ENCODE measurements at regions not wholly inside any gene's neighbourhood (a gene's known extent, or its start where the extent isn't known, plus 50 kb on each side); places are given as distances from the start of the nearest gene placed in this dataset.
"Not testable (repeated sequence)": the region's sequence is repeated elsewhere in the genome, so short reads cannot be mapped to it uniquely, and the experiment has no call there.

GRCh38 chr7:153747969-153748368, 304.2 kb upstream of the DPP6 start:
- H3K9me3 Mint-ChIP-seq (ENCODE audit: insufficient read depth); H3K27me3 Mint-ChIP-seq (ENCODE audit: low read depth); H3K4me3 Mint-ChIP-seq; H3K36me3 Mint-ChIP-seq (ENCODE audit: low read depth); H3K4me1 Mint-ChIP-seq (ENCODE audit: low read depth); ATAC-seq; H3K27ac Mint-ChIP-seq; DNase-seq; POLR2A ChIA-PET; CTCF ChIA-PET: not testable (repeated sequence)

- DNase-seq; H3K4me1 Mint-ChIP-seq (ENCODE audit: low read depth); H3K9me3 Mint-ChIP-seq (ENCODE audit: insufficient read depth); H3K27me3 Mint-ChIP-seq (ENCODE audit: low read depth); H3K27ac Mint-ChIP-seq; ATAC-seq; POLR2A ChIA-PET; CTCF ChIA-PET; H3K4me3 Mint-ChIP-seq; H3K36me3 Mint-ChIP-seq (ENCODE audit: low read depth): not testable (repeated sequence)
Observed at GRCh38 chr7:153748885-153749284, 303.3 kb upstream of the DPP6 start.

- ATAC-seq; H3K27ac Mint-ChIP-seq; H3K27me3 Mint-ChIP-seq (ENCODE audit: low read depth); H3K36me3 Mint-ChIP-seq (ENCODE audit: low read depth); H3K4me1 Mint-ChIP-seq (ENCODE audit: low read depth); H3K9me3 Mint-ChIP-seq (ENCODE audit: insufficient read depth); CTCF ChIA-PET; POLR2A ChIA-PET; H3K4me3 Mint-ChIP-seq; DNase-seq: not testable (repeated sequence)
Observed at GRCh38 chr7:153765869-153766268, 286.3 kb upstream of the DPP6 start.

- H3K4me1 Mint-ChIP-seq (ENCODE audit: low read depth); H3K36me3 Mint-ChIP-seq (ENCODE audit: low read depth); H3K9me3 Mint-ChIP-seq (ENCODE audit: insufficient read depth); H3K27me3 Mint-ChIP-seq (ENCODE audit: low read depth); H3K27ac Mint-ChIP-seq; POLR2A ChIA-PET; CTCF ChIA-PET; DNase-seq; ATAC-seq; H3K4me3 Mint-ChIP-seq: not testable (repeated sequence)
Observed at GRCh38 chr7:153766926-153767325, 285.3 kb upstream of the DPP6 start.

- ChIA-PET CTCF (no interaction called here), POLR2A (no interaction called here)
- Mint-ChIP-seq H3K9me3 (ENCODE audit: insufficient read depth) (no peaks in the 10 kb centered on the region), H3K4me1 (ENCODE audit: low read depth) (no peaks in the 10 kb centered on the region), H3K4me3 (no peak overlapping the region), H3K27ac (no peak overlapping the region), H3K27me3 (ENCODE audit: low read depth) (no peaks in the 10 kb centered on the region), H3K36me3 (ENCODE audit: low read depth) (no peaks in the 10 kb centered on the region)
- no peak for ATAC-seq
- no peak for DNase-seq
Observed at GRCh38 chr7:153772966-153773365, 279.2 kb upstream of the DPP6 start.

- POLR2A ChIA-PET; DNase-seq; H3K9me3 Mint-ChIP-seq (ENCODE audit: insufficient read depth); H3K36me3 Mint-ChIP-seq (ENCODE audit: low read depth); H3K27ac Mint-ChIP-seq; ATAC-seq; H3K27me3 Mint-ChIP-seq (ENCODE audit: low read depth); H3K4me3 Mint-ChIP-seq; CTCF ChIA-PET; H3K4me1 Mint-ChIP-seq (ENCODE audit: low read depth): not testable (repeated sequence)
Observed at GRCh38 chr7:153776940-153777339, 275.3 kb upstream of the DPP6 start.

GRCh38 chr7:153797363-153797762, 254.8 kb upstream of the DPP6 start:
- H3K36me3 Mint-ChIP-seq (ENCODE audit: low read depth); ATAC-seq; POLR2A ChIA-PET; H3K4me3 Mint-ChIP-seq; DNase-seq; H3K9me3 Mint-ChIP-seq (ENCODE audit: insufficient read depth); H3K27ac Mint-ChIP-seq; H3K4me1 Mint-ChIP-seq (ENCODE audit: low read depth); CTCF ChIA-PET; H3K27me3 Mint-ChIP-seq (ENCODE audit: low read depth): not testable (repeated sequence)

GRCh38 chr7:153808117-153808516, 244.1 kb upstream of the DPP6 start:
- Mint-ChIP-seq H3K27ac (no peak overlapping the region), H3K36me3 (ENCODE audit: low read depth) (no peaks in the 10 kb centered on the region), H3K4me3 (no peak overlapping the region), H3K9me3 (ENCODE audit: insufficient read depth) (no peaks in the 10 kb centered on the region), H3K27me3 (ENCODE audit: low read depth) (no peaks in the 10 kb centered on the region), H3K4me1 (ENCODE audit: low read depth) (no peaks in the 10 kb centered on the region)
- POLR2A ChIA-PET, result no interaction called here
- CTCF ChIA-PET, result no interaction called here
- ATAC-seq (no peak), DNase-seq (no peak)

GRCh38 chr7:153829525-153829924, 222.7 kb upstream of the DPP6 start:
- Mint-ChIP-seq H3K36me3 (ENCODE audit: low read depth) (no peaks in the 10 kb centered on the region), H3K27ac (no peak overlapping the region), H3K4me1 (ENCODE audit: low read depth) (no peaks in the 10 kb centered on the region), H3K27me3 (ENCODE audit: low read depth) (no peaks in the 10 kb centered on the region), H3K4me3 (no peak overlapping the region), H3K9me3 (ENCODE audit: insufficient read depth) (peaks cover 7% of the 10 kb centered on the region)
- ATAC-seq (no peak), DNase-seq (no peak)
- POLR2A ChIA-PET, result no interaction called here
- CTCF ChIA-PET, result no interaction called here

GRCh38 chr7:153832160-153832559, 220.0 kb upstream of the DPP6 start:
- no peak for DNase-seq
- Mint-ChIP-seq H3K9me3 (ENCODE audit: insufficient read depth) (peaks cover 3% of the 10 kb centered on the region), H3K4me3 (no peak overlapping the region), H3K4me1 (ENCODE audit: low read depth) (no peaks in the 10 kb centered on the region), H3K27me3 (ENCODE audit: low read depth) (no peaks in the 10 kb centered on the region), H3K36me3 (ENCODE audit: low read depth) (no peaks in the 10 kb centered on the region), H3K27ac (no peak overlapping the region)
- ATAC-seq, result no peak
- POLR2A ChIA-PET, result no interaction called here
- CTCF ChIA-PET, result no interaction called here

- ATAC-seq, result no peak
- DNase-seq, result no peak
- Mint-ChIP-seq H3K27ac (no peak overlapping the region), H3K4me3 (no peak overlapping the region), H3K36me3 (ENCODE audit: low read depth) (no peaks in the 10 kb centered on the region), H3K9me3 (ENCODE audit: insufficient read depth) (no peaks in the 10 kb centered on the region), H3K27me3 (ENCODE audit: low read depth) (no peaks in the 10 kb centered on the region), H3K4me1 (ENCODE audit: low read depth) (no peaks in the 10 kb centered on the region)
- ChIA-PET CTCF (no interaction called here), POLR2A (no interaction called here)
Observed at GRCh38 chr7:153835103-153835502, 217.1 kb upstream of the DPP6 start.

- Mint-ChIP-seq H3K27me3 (ENCODE audit: low read depth) (no peaks in the 10 kb centered on the region), H3K27ac (no peak overlapping the region), H3K4me1 (ENCODE audit: low read depth) (no peaks in the 10 kb centered on the region), H3K9me3 (ENCODE audit: insufficient read depth) (peaks cover 3% of the 10 kb centered on the region), H3K36me3 (ENCODE audit: low read depth) (no peaks in the 10 kb centered on the region), H3K4me3 (no peak overlapping the region)
- CTCF ChIA-PET, result no interaction called here
- ATAC-seq (no peak), DNase-seq (no peak)
- POLR2A ChIA-PET, result no interaction called here
Observed at GRCh38 chr7:153835712-153836265, 216.4 kb upstream of the DPP6 start.

GRCh38 chr7:153838591-153838990, 213.6 kb upstream of the DPP6 start:
- H3K4me1 Mint-ChIP-seq (ENCODE audit: low read depth), result no peaks in the 10 kb centered on the region
- peaks cover 12% of the 10 kb centered on the region for H3K9me3 Mint-ChIP-seq (ENCODE audit: insufficient read depth)
- ChIA-PET POLR2A (no interaction called here), CTCF (no interaction called here)
- H3K27ac Mint-ChIP-seq, result no peak overlapping the region
- DNase-seq (no peak), ATAC-seq (no peak)
- H3K27me3 Mint-ChIP-seq (ENCODE audit: low read depth), result no peaks in the 10 kb centered on the region
- no peaks in the 10 kb centered on the region for H3K36me3 Mint-ChIP-seq (ENCODE audit: low read depth)
- H3K4me3 Mint-ChIP-seq, result no peak overlapping the region

All from activated CD8-positive, alpha-beta T cell treated with anti-CD3 and anti-CD28 coated beads, Interleukin-2, amount 10 ng/mL, durations not matched to agents 7 days and 5 days (primary cell).